ENCODE measurements at regions not wholly inside any gene's neighbourhood (a gene's known extent, or its start where the extent isn't known, plus 50 kb on each side); places are given as distances from the start of the nearest gene placed in this dataset.

DNA sequence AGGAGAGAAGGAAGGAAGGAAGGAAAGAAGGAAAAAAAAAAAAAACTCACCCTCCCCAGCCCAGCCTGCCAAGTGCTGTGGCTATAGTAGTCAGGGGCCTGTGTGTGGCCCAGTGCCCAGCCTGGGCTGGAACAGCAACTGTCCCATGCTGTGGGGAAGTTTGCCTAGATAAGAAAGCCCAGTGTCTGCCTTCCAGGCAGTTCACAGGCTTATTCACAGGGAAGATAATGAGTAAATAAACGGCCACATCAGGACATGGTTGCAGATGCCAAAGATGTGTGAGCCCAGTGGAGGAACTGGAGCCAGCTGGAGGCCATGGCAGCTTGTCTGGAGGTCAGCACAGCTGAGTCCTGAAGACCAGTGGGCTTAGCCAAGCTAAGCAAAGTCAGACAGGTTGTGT, 132.4 kb upstream of the FOXK1 start:
- H3K4me3 ChIP-seq (ENCODE audit: low read depth, low read length, poor library complexity, severe bottlenecking), result no peak overlapping the region
- H3K9me3 ChIP-seq (ENCODE audit: low read length), result peaks cover 7% of the 10 kb centered on the region; the same call in 1 of the 2 replicates
- no peak for TF ChIP-seq EZH2phosphoT487 (IDR thresholded peaks at IDR 0.05; ENCODE audit: borderline replicate concordance, low read depth, low read length)
- TF ChIP-seq, protein P1, sequence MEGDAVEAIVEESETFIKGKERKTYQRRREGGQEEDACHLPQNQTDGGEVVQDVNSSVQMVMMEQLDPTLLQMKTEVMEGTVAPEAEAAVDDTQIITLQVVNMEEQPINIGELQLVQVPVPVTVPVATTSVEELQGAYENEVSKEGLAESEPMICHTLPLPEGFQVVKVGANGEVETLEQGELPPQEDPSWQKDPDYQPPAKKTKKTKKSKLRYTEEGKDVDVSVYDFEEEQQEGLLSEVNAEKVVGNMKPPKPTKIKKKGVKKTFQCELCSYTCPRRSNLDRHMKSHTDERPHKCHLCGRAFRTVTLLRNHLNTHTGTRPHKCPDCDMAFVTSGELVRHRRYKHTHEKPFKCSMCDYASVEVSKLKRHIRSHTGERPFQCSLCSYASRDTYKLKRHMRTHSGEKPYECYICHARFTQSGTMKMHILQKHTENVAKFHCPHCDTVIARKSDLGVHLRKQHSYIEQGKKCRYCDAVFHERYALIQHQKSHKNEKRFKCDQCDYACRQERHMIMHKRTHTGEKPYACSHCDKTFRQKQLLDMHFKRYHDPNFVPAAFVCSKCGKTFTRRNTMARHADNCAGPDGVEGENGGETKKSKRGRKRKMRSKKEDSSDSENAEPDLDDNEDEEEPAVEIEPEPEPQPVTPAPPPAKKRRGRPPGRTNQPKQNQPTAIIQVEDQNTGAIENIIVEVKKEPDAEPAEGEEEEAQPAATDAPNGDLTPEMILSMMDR (conservative IDR thresholded peaks at IDR 0.05; ENCODE audit: low read length), result no peak
- H3K79me2 ChIP-seq (ENCODE audit: insufficient read depth, low read depth, low read length), result no peaks in the 10 kb centered on the region
- H3K4me2 ChIP-seq (ENCODE audit: low read length), result no peak overlapping the region
- ChIA-PET POLR2A (no interaction called here), CTCF (ENCODE audit: unreplicated experiment) (no interaction called here)
- no peaks in the 10 kb centered on the region for H4K20me1 ChIP-seq (ENCODE audit: insufficient read depth, low read length)
- H3K36me3 ChIP-seq (ENCODE audit: insufficient read depth, low read length), result no peaks in the 10 kb centered on the region
- no peak for DNase-seq (ENCODE audit: low spot score)
- H2AFZ ChIP-seq (ENCODE audit: low read length), result no peak overlapping the region
- H3K27ac ChIP-seq (ENCODE audit: low read depth, low read length, poor library complexity, severe bottlenecking), result no peak overlapping the region
- BruUV-seq (replicated peaks), result no TSS peak
- H3K9me2 ChIP-seq (ENCODE audit: insufficient read depth, low read length), result no peaks in the 10 kb centered on the region
- no peaks in the 10 kb centered on the region for H3K4me1 ChIP-seq (ENCODE audit: insufficient read depth, low read length, poor library complexity, severe bottlenecking)
- intact Hi-C loops (cut with micrococcal nuclease; ENCODE audit: unreplicated experiment), result no loop called here

DNA sequence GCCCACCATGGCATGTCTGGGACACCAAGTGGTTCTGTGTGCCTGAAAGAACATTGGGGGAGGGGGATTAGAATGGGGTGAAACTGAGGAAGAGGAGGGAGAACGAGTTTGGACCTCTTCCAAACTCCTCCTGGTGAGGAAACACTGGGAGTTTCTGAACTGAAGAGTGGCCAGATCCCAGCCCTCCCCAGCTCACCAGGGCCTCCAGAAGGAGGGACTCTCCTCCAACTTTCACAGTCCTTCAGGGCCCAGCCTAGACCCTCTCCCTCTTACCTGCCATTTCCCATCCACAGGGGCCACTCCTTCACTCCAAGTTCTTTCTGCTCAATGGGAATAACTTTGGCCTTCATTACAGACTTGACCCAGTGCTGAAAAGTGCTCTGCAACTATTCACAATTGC, 132.0 kb upstream of the FOXK1 start:
- intact Hi-C loops (cut with micrococcal nuclease; ENCODE audit: unreplicated experiment), result no loop called here
- BruUV-seq (replicated peaks), result no TSS peak
- H3K79me2 ChIP-seq (ENCODE audit: insufficient read depth, low read depth, low read length), result no peaks in the 10 kb centered on the region

DNA sequence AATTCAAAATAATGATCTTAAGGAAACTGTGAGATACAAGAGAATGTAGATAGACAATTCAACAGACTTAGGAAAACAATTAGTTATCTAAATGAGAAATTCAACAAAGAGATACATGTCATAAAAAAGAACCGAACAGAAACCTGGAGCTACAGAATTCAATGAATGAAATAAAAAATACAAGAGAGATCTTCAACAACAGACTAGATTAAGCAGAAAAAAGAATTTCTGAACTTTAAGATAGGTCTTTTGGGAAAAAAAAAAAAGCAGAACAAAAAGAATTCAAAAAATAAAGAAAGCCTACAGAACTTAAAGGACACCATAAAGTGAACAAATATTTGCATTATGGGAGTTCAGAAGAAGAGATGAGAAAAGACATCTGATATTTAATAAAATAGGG, 129.1 kb upstream of the FOXK1 start:
- BruUV-seq (replicated peaks), result no TSS peak
- intact Hi-C loops (cut with micrococcal nuclease; ENCODE audit: unreplicated experiment), result no loop called here

More for the DNA sequence above, 132.0 kb upstream of the FOXK1 start:
- H3K9me2 ChIP-seq (ENCODE audit: insufficient read depth, low read length), result no peaks in the 10 kb centered on the region
- H3K27ac ChIP-seq (ENCODE audit: low read depth, low read length, poor library complexity, severe bottlenecking), result no peak overlapping the region
- ChIA-PET POLR2A (no interaction called here), CTCF (ENCODE audit: unreplicated experiment) (no interaction called here)
- TF ChIP-seq, protein P1 (conservative IDR thresholded peaks at IDR 0.05; ENCODE audit: low read length), result no peak
- no peak for TF ChIP-seq EZH2phosphoT487 (IDR thresholded peaks at IDR 0.05; ENCODE audit: borderline replicate concordance, low read depth, low read length)
- H4K20me1 ChIP-seq (ENCODE audit: insufficient read depth, low read length), result no peaks in the 10 kb centered on the region
- H3K4me3 ChIP-seq (ENCODE audit: low read depth, low read length, poor library complexity, severe bottlenecking), result no peak overlapping the region
- DNase-seq (ENCODE audit: low spot score), result no peak
- no peak overlapping the region for H3K4me2 ChIP-seq (ENCODE audit: low read length)
- H3K9me3 ChIP-seq (ENCODE audit: low read length), result peaks cover 7% of the 10 kb centered on the region; the same call in 1 of the 2 replicates
- no peaks in the 10 kb centered on the region for H3K4me1 ChIP-seq (ENCODE audit: insufficient read depth, low read length, poor library complexity, severe bottlenecking)
- H2AFZ ChIP-seq (ENCODE audit: low read length), result no peak overlapping the region
- H3K36me3 ChIP-seq (ENCODE audit: insufficient read depth, low read length), result no peaks in the 10 kb centered on the region

More for the DNA sequence above, 129.1 kb upstream of the FOXK1 start:
- H3K4me1 ChIP-seq (ENCODE audit: insufficient read depth, low read length, poor library complexity, severe bottlenecking), result no peaks in the 10 kb centered on the region
- peaks cover 7% of the 10 kb centered on the region; the same call in 1 of the 2 replicates for H3K9me3 ChIP-seq (ENCODE audit: low read length)
- no peak overlapping the region for H2AFZ ChIP-seq (ENCODE audit: low read length)
- H3K4me3 ChIP-seq (ENCODE audit: low read depth, low read length, poor library complexity, severe bottlenecking), result no peak overlapping the region
- ChIA-PET POLR2A (interaction anchor here (0.6 to 0.7 kb wide), 3 partner anchors 253 to 909 kb away, joined by 3 read pairs; no protein-coding TSS in a partner anchor), CTCF (ENCODE audit: unreplicated experiment) (no interaction called here)
- H3K36me3 ChIP-seq (ENCODE audit: insufficient read depth, low read length), result no peaks in the 10 kb centered on the region
- H3K4me2 ChIP-seq (ENCODE audit: low read length), result no peak overlapping the region
- H3K9me2 ChIP-seq (ENCODE audit: insufficient read depth, low read length), result no peaks in the 10 kb centered on the region
- no peaks in the 10 kb centered on the region for H4K20me1 ChIP-seq (ENCODE audit: insufficient read depth, low read length)
- no peaks in the 10 kb centered on the region for H3K79me2 ChIP-seq (ENCODE audit: insufficient read depth, low read depth, low read length)
- DNase-seq (ENCODE audit: low spot score), result no peak
- TF ChIP-seq, protein P1 (conservative IDR thresholded peaks at IDR 0.05; ENCODE audit: low read length), result no peak
- TF ChIP-seq EZH2phosphoT487 (IDR thresholded peaks at IDR 0.05; ENCODE audit: borderline replicate concordance, low read depth, low read length), result no peak
- no peak overlapping the region for H3K27ac ChIP-seq (ENCODE audit: low read depth, low read length, poor library complexity, severe bottlenecking)
